Activated CD4-positive, alpha-beta memory T cell treated with anti-CD3 and anti-CD28 coated beads for 36 hours (primary cell): ENCODE measurements at regions not wholly inside any gene's neighbourhood (a gene's known extent, or its start where the extent isn't known, plus 50 kb on each side); places are given as distances from the start of the nearest gene placed in this dataset.

Experiments used
- CTCF ChIA-PET: fragments of 350-600 bp; sonication (Branson Sonifier 250); formaldehyde crosslinking; loops from one replicate; lab custom pipeline; 2021; ENCODE audit warnings: antibody characterized with exemption, inconsistent platforms; lab: Charles Lee
- POLR2A ChIA-PET: fragments of 350-600 bp; sonication (Branson Sonifier 250); formaldehyde crosslinking; loops from one replicate; lab custom pipeline; 2021; ENCODE audit warnings: antibody characterized with exemption; lab: Charles Lee
- DNase-seq: peaks from one replicate; pipeline ENCODE4 v3.0.0-alpha.2; 2020
- H3K27ac Mint-ChIP-seq: one replicate; pipeline ENCODE4 v1.8.0; 2021; ENCODE audit warnings: mixed read lengths
- H3K27me3 Mint-ChIP-seq: one replicate; pipeline ENCODE4 v1.8.0; 2021; ENCODE audit warnings: mixed read lengths
- H3K36me3 Mint-ChIP-seq: one replicate; pipeline ENCODE4 v1.8.0; 2021; ENCODE audit warnings: mixed read lengths
- H3K4me1 Mint-ChIP-seq: one replicate; pipeline ENCODE4 v1.8.0; 2021; ENCODE audit warnings: low read depth, mixed read lengths
- H3K4me3 Mint-ChIP-seq: one replicate; pipeline ENCODE4 v1.8.0; 2021; ENCODE audit warnings: mild to moderate bottlenecking, mixed read lengths
- H3K9me3 Mint-ChIP-seq: one replicate; pipeline ENCODE4 v1.8.0; 2021; ENCODE audit warnings: mixed read lengths
- intact Hi-C: fragments of 100-400 bp; cut with micrococcal nuclease; formaldehyde crosslinking; loops from one replicate; pipeline ENCODE4 v1.15.1; 2023

- Mint-ChIP-seq H3K36me3 (no peaks in the 10 kb centered on the region), H3K27me3 (no peaks in the 10 kb centered on the region), H3K4me3 (no peak overlapping the region), H3K4me1 (no peaks in the 10 kb centered on the region), H3K9me3 (no peaks in the 10 kb centered on the region), H3K27ac (no peak overlapping the region)
- DNase-seq = no peak
- CTCF ChIA-PET = no interaction called here
- POLR2A ChIA-PET = no interaction called here
- intact Hi-C loops = no loop called here
Measured at GRCh38 chr2:173763641-173764040, 201.5 kb downstream of the SP3 start.

- Mint-ChIP-seq H3K9me3 (no peaks in the 10 kb centered on the region), H3K27me3 (no peaks in the 10 kb centered on the region), H3K4me3 (no peak overlapping the region), H3K4me1 (no peaks in the 10 kb centered on the region), H3K36me3 (no peaks in the 10 kb centered on the region), H3K27ac (no peak overlapping the region)
- no peak for DNase-seq
- POLR2A ChIA-PET = no interaction called here
- intact Hi-C loops = no loop called here
- CTCF ChIA-PET = interaction anchor here (1.3 kb wide), 1 partner anchor 10 kb away, joined by 3 read pairs; no protein-coding TSS in a partner anchor
Measured at GRCh38 chr2:173764094-173764493, 201.1 kb downstream of the SP3 start.

- CTCF ChIA-PET = no interaction called here
- Mint-ChIP-seq H3K27me3 (peaks cover 2% of the 10 kb centered on the region), H3K4me1 (no peaks in the 10 kb centered on the region), H3K4me3 (no peak overlapping the region), H3K36me3 (no peaks in the 10 kb centered on the region), H3K9me3 (no peaks in the 10 kb centered on the region), H3K27ac (no peak overlapping the region)
- no peak for DNase-seq
- POLR2A ChIA-PET = no interaction called here
- intact Hi-C loops = no loop called here
Measured at GRCh38 chr2:173766537-173767289, 198.5 kb downstream of the SP3 start.

- Mint-ChIP-seq H3K36me3 (no peaks in the 10 kb centered on the region), H3K4me1 (no peaks in the 10 kb centered on the region), H3K27ac (no peak overlapping the region), H3K27me3 (peaks cover 6% of the 10 kb centered on the region), H3K9me3 (no peaks in the 10 kb centered on the region), H3K4me3 (no peak overlapping the region)
- ChIA-PET CTCF (interaction anchor here (0.6 kb wide), 1 partner anchor 817 kb away, joined by 3 read pairs; no protein-coding TSS in a partner anchor), POLR2A (no interaction called here)
- intact Hi-C loops = no loop called here
- DNase-seq = no peak
Measured at GRCh38 chr2:173770947-173771678, 194.1 kb downstream of the SP3 start.

GRCh38 chr2:173772205-173772604, 193.0 kb downstream of the SP3 start:
- Mint-ChIP-seq H3K9me3 (no peaks in the 10 kb centered on the region), H3K36me3 (no peaks in the 10 kb centered on the region), H3K4me1 (no peaks in the 10 kb centered on the region), H3K4me3 (no peak overlapping the region), H3K27me3 (peaks cover 6% of the 10 kb centered on the region), H3K27ac (no peak overlapping the region)
- ChIA-PET CTCF (no interaction called here), POLR2A (no interaction called here)
- DNase-seq = no peak
- intact Hi-C loops = no loop called here

GRCh38 chr2:173773076-173773475, 192.1 kb downstream of the SP3 start:
- CTCF ChIA-PET = no interaction called here
- DNase-seq = no peak

GRCh38 chr2:173775440-173775839, 189.7 kb downstream of the SP3 start:
- CTCF ChIA-PET = interaction anchor here (0.8 kb wide), 1 partner anchor 373 kb away, joined by 3 read pairs; no protein-coding TSS in a partner anchor
- H3K27ac Mint-ChIP-seq = no peak overlapping the region

More at GRCh38 chr2:173773076-173773475, 192.1 kb downstream of the SP3 start:
- no peaks in the 10 kb centered on the region for H3K9me3 Mint-ChIP-seq
- POLR2A ChIA-PET = interaction anchor here (0.6 kb wide), 1 partner anchor 1227 kb away, joined by 3 read pairs; no protein-coding TSS in a partner anchor
- H3K27ac Mint-ChIP-seq = no peak overlapping the region
- no peaks in the 10 kb centered on the region for H3K4me1 Mint-ChIP-seq
- no peaks in the 10 kb centered on the region for H3K36me3 Mint-ChIP-seq
- no peak overlapping the region for H3K4me3 Mint-ChIP-seq
- intact Hi-C loops = no loop called here
- H3K27me3 Mint-ChIP-seq = peaks cover 6% of the 10 kb centered on the region

GRCh38 chr2:173782681-173783080, 182.5 kb downstream of the SP3 start:
- CTCF ChIA-PET = no interaction called here
- POLR2A ChIA-PET = no interaction called here
- no peak for DNase-seq
- H3K27me3 Mint-ChIP-seq = peaks cover 20% of the 10 kb centered on the region
- intact Hi-C loops = no loop called here
- no peaks in the 10 kb centered on the region for H3K36me3 Mint-ChIP-seq
- no peaks in the 10 kb centered on the region for H3K4me1 Mint-ChIP-seq
- no peak overlapping the region for H3K4me3 Mint-ChIP-seq
- H3K27ac Mint-ChIP-seq = no peak overlapping the region
- peaks cover 3% of the 10 kb centered on the region for H3K9me3 Mint-ChIP-seq

More at GRCh38 chr2:173775440-173775839, 189.7 kb downstream of the SP3 start:
- intact Hi-C loops = no loop called here
- Mint-ChIP-seq H3K4me3 (no peak overlapping the region), H3K9me3 (no peaks in the 10 kb centered on the region), H3K36me3 (no peaks in the 10 kb centered on the region), H3K27me3 (peaks cover 6% of the 10 kb centered on the region), H3K4me1 (no peaks in the 10 kb centered on the region)
- POLR2A ChIA-PET = no interaction called here
- DNase-seq = peak; percentile 21

- no peak for DNase-seq
- Mint-ChIP-seq H3K4me1 (no peaks in the 10 kb centered on the region), H3K9me3 (peaks cover 3% of the 10 kb centered on the region), H3K36me3 (no peaks in the 10 kb centered on the region), H3K4me3 (no peak overlapping the region), H3K27ac (no peak overlapping the region), H3K27me3 (peaks cover 20% of the 10 kb centered on the region)
- POLR2A ChIA-PET = no interaction called here
- CTCF ChIA-PET = no interaction called here
- intact Hi-C loops = no loop called here
Measured at GRCh38 chr2:173783382-173783781, 181.8 kb downstream of the SP3 start.

GRCh38 chr2:173785813-173786212, 179.4 kb downstream of the SP3 start:
- ChIA-PET CTCF (no interaction called here), POLR2A (no interaction called here)
- Mint-ChIP-seq H3K9me3 (no peaks in the 10 kb centered on the region), H3K27ac (no peak overlapping the region), H3K4me1 (no peaks in the 10 kb centered on the region), H3K27me3 (peaks cover 17% of the 10 kb centered on the region), H3K36me3 (no peaks in the 10 kb centered on the region), H3K4me3 (no peak overlapping the region)
- intact Hi-C loops = no loop called here
- no peak for DNase-seq

- DNase-seq = no peak
- intact Hi-C loops = no loop called here
- Mint-ChIP-seq H3K4me1 (no peaks in the 10 kb centered on the region), H3K27me3 (peaks cover 11% of the 10 kb centered on the region), H3K4me3 (no peak overlapping the region), H3K27ac (no peak overlapping the region), H3K9me3 (no peaks in the 10 kb centered on the region), H3K36me3 (no peaks in the 10 kb centered on the region)
- POLR2A ChIA-PET = no interaction called here
- CTCF ChIA-PET = no interaction called here
Measured at GRCh38 chr2:173791502-173791901, 173.7 kb downstream of the SP3 start.

- intact Hi-C loops = no loop called here
- Mint-ChIP-seq H3K9me3 (no peaks in the 10 kb centered on the region), H3K4me1 (no peaks in the 10 kb centered on the region), H3K4me3 (no peak overlapping the region), H3K36me3 (no peaks in the 10 kb centered on the region), H3K27ac (no peak overlapping the region), H3K27me3 (peaks cover 11% of the 10 kb centered on the region)
- no peak for DNase-seq
- ChIA-PET POLR2A (no interaction called here), CTCF (no interaction called here)
Measured at GRCh38 chr2:173792166-173792565, 173.0 kb downstream of the SP3 start.
